SW 1271 (cell line): ENCODE measurements at regions not wholly inside any gene's neighbourhood (a gene's known extent, or its start where the extent isn't known, plus 50 kb on each side); places are given as distances from the start of the nearest gene placed in this dataset.
"Not testable (repeated sequence)": the region's sequence is repeated elsewhere in the genome, so short reads cannot be mapped to it uniquely, and the experiment has no call there.

Source experiments
- DNase-seq, 2 experiments: peaks; one replicate each; lab custom pipeline; 2025; lab: John Stamatoyannopoulos, UW

GRCh38 chr18:75846321-75846720 is 418.8 kb upstream of the SMIM21 start:
- DNase-seq: no peak

DNA sequence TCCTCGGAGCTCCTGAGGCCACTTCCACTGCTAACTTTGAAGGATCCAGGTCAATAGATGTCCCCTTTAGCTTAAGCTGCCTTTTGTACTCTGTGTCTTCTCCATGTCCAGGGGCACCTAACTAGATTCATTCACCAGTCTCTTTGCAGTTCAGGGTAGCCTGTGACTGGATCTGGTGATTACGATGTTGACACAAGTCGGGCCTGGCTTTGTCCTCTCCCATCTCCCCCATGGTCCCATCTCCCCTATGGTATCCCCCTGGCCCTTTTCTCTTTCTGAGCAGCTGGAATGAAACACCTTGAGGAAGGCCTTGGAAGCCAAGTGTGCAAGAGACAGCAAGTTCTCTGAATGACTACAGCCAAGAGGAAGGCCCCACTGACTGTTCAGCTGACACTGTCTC is 417.9 kb upstream of the SMIM21 start:
- DNase-seq: no peak

- DNase-seq: no peak
Measured at GRCh38 chr18:75844146-75844545, 416.6 kb upstream of the SMIM21 start.

- no peak for DNase-seq
Measured at GRCh38 chr18:75840131-75840530, 412.6 kb upstream of the SMIM21 start.

DNA sequence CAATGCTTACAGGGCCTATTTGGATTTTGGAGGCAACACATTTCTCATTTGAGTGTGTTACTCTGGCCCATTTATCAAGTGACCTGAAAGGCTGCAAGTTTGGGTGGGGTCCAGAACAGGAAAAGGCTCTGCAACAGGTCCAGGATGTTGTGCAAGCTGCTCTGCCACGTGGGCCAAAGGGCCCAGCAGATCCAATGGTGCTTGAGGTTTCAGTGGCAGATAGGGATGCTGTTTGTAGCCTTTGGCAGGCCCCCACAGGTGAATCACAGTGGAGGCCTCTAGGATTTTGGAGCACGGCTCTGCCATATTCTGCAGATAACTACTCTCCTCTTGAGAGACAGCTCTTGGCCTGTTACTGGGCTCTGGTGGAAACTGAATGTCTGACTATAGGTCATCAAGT is 412.2 kb upstream of the SMIM21 start:
- DNase-seq: not testable (repeated sequence)

GRCh38 chr18:75839041-75839440 is 411.5 kb upstream of the SMIM21 start:
- DNase-seq: no peak

DNA sequence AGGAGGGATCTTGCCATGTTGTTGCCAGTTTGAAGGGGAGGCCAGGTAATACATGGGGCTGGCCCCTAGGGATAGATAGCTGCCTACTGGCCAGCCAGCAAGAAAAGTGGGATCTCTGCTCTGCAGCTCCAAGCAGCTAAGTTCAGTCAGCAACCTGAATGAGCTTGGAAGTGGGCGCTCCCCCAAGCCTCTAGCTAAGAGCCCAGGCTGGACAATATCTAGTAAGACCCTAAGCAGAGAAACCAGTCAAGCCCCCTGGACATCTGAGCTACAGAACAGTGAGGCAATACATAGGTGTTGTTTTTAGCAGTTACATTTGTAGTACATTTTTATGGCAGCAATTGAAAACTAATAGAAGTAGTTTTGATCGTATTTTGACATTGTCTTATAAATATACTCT is 409.8 kb upstream of the SMIM21 start:
- no peak for DNase-seq

DNA sequence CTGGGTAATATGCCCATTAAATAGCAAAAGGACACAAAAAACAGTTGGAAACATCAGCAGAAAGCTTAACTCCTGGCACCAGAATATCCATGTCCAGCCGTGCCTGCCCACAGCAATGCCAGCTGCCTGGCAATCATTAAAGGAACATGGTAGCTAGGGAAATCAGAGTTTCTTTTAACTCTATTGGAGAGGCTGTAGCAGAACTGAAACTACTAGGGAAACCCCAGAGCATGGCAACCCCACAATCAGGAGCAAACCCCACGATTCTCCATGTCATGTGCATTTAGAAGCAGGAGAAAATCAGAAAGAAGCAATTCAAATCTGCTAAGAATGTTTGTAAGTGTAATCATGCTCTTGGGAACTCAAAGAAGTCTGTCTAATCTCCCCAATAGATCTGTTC is 409.0 kb upstream of the SMIM21 start:
- no peak for DNase-seq

DNA sequence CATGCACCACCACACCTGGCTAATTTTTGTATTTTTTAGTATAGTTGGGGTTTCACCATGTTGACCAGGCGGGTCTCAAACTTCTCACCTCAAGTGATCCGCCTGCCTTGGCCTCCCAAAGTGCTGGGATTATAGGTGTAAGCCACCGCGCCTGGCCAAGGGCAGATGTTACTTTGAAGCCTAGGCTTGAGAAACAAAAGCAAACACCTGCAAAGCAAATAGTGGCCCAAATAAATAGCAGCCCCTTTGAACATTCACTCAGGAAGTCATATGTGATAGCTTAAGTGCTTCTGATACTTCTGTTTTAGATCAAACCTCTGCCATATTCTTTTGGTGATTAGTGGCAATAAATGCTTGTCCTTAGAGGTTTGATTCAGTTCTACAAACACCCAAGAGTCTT is 404.5 kb upstream of the SMIM21 start:
- no peak for DNase-seq

DNA sequence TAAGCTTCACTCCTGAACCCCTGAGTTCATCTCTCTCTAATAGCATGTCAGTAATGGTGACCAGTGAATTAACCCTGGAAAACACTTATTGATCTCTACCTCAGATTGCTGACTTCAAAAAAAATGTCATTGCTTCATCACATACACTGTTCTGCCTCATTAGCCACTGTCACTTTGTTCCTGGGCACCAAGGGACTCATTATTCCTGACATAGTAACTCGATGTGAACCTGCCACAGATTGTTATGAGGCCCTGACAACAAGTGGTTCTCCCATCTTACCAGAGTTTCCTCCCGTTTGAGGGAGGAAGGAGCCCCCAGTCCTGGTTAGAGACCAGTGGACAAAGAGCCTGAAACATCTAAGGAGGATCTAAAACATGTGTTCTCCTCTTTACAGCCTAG is 403.3 kb upstream of the SMIM21 start:
- DNase-seq: no peak

DNA sequence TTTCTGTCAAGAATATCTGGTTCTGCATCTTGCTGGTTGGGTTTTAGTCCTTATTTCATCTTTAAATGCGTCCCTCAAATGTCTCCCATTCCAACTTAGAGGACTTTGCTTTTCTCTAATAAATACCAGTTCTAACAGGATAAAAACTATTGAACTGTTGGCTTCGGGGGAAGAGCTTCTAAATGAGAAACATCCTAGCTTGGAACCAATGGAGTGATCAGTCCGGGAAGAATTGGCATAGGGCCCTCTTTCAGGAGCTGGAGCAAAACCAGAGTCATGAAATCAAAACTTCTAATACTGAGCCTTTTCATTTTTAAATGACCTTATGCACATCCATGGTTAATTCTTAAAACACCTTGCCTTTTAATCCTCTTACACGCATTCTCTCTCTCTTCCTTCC is 401.6 kb upstream of the SMIM21 start:
- no peak for DNase-seq

DNA sequence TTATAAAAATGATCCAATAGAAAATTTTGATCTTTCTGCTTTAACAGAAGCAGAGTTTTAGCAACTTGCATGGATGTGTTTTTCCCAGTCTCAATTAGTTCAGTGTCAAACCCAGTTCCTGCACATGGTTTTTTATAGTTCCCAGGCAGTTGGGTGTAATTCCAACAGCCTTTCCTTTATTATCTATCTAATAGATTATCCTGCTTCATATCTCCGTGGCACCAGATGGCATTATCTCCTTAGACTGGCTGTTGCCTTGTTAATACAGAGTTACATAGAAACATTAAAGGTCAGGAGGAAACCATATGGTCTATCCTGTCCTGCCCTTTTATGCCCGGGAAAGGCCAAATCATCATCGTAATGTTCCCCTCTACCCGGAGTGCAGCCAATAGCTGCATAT is 400.9 kb upstream of the SMIM21 start:
- DNase-seq: no peak

DNA sequence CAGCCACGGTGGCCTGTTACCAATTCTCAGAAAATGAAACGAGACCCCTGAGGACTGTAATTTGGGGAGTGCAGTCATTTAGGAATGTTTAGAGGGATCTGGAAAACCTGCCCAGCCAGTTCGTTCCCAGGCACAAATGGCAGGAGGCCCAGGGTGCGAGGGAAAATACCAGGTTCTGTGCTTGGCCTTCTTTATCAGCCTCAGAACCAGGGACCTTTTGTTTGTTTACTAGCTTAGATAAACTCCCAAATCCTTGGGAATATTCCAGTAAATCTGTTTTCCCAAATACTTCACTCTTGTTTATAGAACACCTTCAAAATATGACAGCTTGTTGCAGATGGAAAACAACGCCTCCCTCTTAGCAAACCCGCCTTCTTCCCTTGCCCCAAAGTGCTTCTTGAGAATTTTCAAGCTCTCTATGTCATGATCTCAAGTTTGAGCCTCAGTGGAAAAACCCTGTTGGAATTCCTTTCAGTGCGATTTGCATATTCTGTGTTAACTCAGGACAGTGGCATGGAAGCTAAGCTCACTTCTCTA is 400.3 kb upstream of the SMIM21 start:
- DNase-seq: no peak

DNA sequence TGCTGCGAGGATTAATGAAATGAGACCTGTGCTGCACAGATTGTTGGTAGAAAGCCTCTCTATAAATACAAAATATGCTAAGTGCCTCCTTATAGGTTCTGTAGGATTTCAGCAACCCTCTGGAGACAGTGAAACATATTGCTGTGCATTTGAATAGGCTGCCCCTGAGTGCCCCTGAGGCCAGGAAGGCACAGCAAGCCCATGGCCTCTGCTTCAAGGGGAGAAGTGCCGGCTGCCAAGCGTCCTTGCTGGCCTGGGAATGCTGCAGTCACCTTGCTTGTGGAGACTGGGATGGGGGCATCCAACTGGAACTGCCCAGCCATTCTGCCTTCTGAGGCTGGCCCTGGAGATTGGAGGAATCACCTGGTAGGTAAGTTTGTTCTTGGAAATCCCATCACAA is 397.2 kb upstream of the SMIM21 start:
- no peak for DNase-seq

DNA sequence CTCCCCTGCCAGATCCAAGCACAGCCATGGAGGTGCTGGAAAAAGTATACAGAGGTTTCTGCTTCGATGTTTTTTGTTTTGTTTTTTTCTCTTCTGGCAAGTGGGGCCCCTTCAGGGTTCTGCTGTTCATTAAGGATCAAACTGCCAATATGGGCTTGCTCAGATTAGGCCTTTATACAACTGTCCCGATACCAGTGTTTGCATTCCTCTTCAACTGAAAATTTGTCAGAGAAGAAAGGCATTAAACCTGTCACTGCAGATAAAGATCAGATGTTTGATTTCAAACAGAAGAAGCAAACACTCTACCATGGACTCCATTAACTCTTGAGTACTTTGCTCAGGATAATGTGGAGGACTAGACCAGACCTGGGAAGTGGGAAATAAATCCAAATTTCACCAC is 396.0 kb upstream of the SMIM21 start:
- DNase-seq: no peak

- no peak for DNase-seq
Measured at GRCh38 chr18:75818383-75818782, 390.9 kb upstream of the SMIM21 start.

DNA sequence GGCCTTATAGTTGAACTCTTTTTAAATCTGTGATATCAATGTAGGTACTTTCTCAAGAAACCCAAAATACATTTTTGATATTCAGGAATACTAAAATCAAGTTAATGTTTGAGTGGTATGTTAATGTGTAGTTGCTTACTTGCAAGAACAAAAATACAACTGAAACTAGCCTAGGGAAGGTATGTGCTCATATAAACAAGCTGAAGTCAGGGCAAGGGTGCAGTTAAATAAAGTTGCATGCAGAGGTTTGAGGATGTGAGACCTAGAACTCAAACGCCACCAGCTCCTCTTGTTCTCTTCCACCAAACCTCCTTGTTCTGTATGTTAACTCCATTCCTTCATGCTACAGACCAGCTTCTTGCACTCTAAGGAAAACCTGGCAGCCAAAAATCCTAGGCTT is 388.3 kb upstream of the SMIM21 start:
- no peak for DNase-seq

- no peak for DNase-seq
Measured at GRCh38 chr18:75812761-75813160, 385.3 kb upstream of the SMIM21 start.

DNA sequence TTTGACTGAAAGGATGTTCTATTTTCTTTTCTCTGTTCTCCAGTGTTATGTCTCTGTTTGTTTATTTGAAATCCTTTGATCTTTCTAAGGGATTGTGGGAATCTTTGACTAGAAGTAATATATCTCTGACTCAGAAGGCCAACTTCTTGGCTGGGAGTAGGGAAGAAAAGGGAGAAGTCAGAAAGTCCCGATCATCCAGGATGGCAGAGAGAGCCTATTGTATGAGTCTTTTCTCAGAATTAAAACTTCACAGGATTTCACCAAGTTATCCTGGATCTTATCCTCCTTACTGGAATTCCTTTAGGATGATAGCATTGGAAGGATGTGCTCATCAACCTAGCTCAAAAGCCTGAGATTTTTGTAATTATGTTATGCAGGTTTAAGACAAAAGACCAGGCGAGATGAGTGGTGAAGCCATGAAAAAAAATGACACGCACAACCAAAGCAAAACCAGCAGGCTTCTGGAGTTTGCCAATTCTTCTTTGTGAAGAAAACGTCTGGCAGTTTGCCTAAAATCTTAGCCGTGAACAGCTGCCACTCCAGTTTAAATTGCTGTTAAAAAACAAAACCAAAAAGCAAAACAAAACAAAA is 383.6 kb upstream of the SMIM21 start:
- no peak for DNase-seq

GRCh38 chr18:75810516-75810915 is 383.0 kb upstream of the SMIM21 start:
- DNase-seq: no peak

DNA sequence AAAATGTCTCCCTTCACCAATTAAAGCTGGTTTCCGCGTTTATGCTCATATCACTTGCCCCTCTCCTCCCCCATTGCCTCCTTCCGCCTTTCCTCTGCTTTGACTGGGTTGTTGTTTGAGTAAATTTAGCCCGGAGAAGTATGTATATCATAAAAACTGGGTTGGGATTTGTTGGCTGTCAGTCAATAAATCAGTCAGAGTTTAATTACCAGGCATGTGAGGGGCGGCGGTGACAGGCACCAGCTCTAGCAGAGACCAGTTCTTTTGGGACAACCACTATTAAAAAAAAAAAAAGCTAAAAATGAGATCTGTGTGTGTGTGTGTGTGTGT is 382.4 kb upstream of the SMIM21 start:
- DNase-seq: no peak

- no peak for DNase-seq
Measured at GRCh38 chr18:75809151-75809925, 381.8 kb upstream of the SMIM21 start.

DNA sequence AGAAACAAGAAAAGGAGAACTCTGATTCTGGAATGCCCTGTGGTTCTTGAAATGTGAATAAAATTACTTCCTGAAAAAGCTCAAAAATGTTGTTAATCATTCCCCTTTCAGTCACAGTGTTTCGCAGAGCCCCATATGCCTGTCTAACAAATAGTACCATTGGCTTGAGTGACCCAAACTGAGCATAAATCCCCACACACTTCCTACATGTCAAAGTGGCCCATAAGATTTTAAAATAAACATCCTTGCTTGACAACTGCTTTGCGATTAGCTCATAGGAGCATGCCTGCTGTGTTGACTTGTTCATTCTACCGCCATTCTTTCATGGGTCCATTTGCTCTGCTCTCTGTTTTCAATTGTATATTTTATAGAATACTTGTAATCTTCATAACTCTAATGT is 377.8 kb upstream of the SMIM21 start:
- DNase-seq: no peak

GRCh38 chr18:75802681-75803080 is 375.2 kb upstream of the SMIM21 start:
- no peak for DNase-seq
